OCI-LY7 (cell line): ENCODE measurements at regions not wholly inside any gene's neighbourhood (a gene's known extent, or its start where the extent isn't known, plus 50 kb on each side); places are given as distances from the start of the nearest gene placed in this dataset.

Source experiments
- EZH2phosphoT487 ChIP-seq: fragments of 200-600 bp; sonication (generic); IDR thresholded peaks from 2 replicates; pipeline ENCODE4 v1.6.1; 2018; ENCODE audit warnings: low read depth, borderline replicate concordance, mild to moderate bottlenecking, mixed run types, antibody characterized with exemption, low read length, moderate library complexity, mixed read lengths
- TF ChIP-seq, protein P1 (sequence below): fragments of 200-600 bp; sonication (generic); conservative IDR thresholded peaks from 2 replicates; pipeline ENCODE4 v1.5.1; 2014; ENCODE audit warnings: mild to moderate bottlenecking, antibody characterized with exemption, low read length, moderate library complexity, mixed read lengths

DNA sequence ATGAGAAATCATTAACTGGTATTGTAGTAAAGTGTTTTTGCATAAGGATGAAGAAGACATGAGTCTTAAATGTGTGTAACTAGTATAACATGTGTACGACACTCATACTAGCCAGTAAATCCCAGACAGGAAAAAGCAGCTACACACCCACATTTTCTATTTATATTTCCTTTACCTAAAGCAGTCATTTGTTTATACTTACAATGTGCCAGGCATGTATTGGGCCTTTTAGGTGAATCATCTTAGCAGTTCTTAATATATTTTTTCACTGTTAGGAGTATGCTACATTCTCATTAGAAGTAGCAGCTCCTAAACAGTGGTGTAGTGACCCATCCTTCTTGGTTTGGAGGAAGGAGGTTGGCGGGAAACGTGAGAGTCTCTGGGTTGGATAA, 55.8 kb upstream of the TMC1 start:
- TF ChIP-seq, protein P1, sequence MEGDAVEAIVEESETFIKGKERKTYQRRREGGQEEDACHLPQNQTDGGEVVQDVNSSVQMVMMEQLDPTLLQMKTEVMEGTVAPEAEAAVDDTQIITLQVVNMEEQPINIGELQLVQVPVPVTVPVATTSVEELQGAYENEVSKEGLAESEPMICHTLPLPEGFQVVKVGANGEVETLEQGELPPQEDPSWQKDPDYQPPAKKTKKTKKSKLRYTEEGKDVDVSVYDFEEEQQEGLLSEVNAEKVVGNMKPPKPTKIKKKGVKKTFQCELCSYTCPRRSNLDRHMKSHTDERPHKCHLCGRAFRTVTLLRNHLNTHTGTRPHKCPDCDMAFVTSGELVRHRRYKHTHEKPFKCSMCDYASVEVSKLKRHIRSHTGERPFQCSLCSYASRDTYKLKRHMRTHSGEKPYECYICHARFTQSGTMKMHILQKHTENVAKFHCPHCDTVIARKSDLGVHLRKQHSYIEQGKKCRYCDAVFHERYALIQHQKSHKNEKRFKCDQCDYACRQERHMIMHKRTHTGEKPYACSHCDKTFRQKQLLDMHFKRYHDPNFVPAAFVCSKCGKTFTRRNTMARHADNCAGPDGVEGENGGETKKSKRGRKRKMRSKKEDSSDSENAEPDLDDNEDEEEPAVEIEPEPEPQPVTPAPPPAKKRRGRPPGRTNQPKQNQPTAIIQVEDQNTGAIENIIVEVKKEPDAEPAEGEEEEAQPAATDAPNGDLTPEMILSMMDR = no peak
- no peak for TF ChIP-seq EZH2phosphoT487
